ENCODE measurements at regions not wholly inside any gene's neighbourhood (a gene's known extent, or its start where the extent isn't known, plus 50 kb on each side); places are given as distances from the start of the nearest gene placed in this dataset.

- peak; percentile 3 for DNase-seq
Observed at GRCh38 chr22:49307870-49308269, 519.8 kb downstream of the BRD1 start.

- no peak for DNase-seq
Observed at GRCh38 chr22:49307481-49307830, 520.2 kb downstream of the BRD1 start.

- peak; percentile 6 for DNase-seq
Observed at GRCh38 chr22:49306632-49307480, 520.8 kb downstream of the BRD1 start.

- DNase-seq: no peak
Observed at GRCh38 chr22:49305966-49306631, 521.6 kb downstream of the BRD1 start.

GRCh38 chr22:49305214-49305965 lies 522.3 kb downstream of the BRD1 start:
- peak; percentile 69 for DNase-seq

GRCh38 chr22:49303781-49304461 lies 523.8 kb downstream of the BRD1 start:
- DNase-seq: peak; percentile 10

- DNase-seq: no peak
Observed at GRCh38 chr22:49303061-49303735, 524.5 kb downstream of the BRD1 start.

GRCh38 chr22:49302530-49302929 lies 525.1 kb downstream of the BRD1 start:
- no peak for DNase-seq

GRCh38 chr22:49302150-49302460 lies 525.6 kb downstream of the BRD1 start:
- DNase-seq: no peak

GRCh38 chr22:49301398-49302149 lies 526.1 kb downstream of the BRD1 start:
- DNase-seq: peak; percentile 8

GRCh38 chr22:49300951-49301397 lies 526.7 kb downstream of the BRD1 start:
- peak; percentile 7 for DNase-seq

GRCh38 chr22:49300241-49300640 lies 527.4 kb downstream of the BRD1 start:
- no peak for DNase-seq

- DNase-seq: no peak
Observed at GRCh38 chr22:49299821-49300231, 527.8 kb downstream of the BRD1 start.

- no peak for DNase-seq
Observed at GRCh38 chr22:49298834-49299750, 528.6 kb downstream of the BRD1 start.

- no peak for DNase-seq
Observed at GRCh38 chr22:49297871-49298721, 529.6 kb downstream of the BRD1 start.

GRCh38 chr22:49297286-49297870 lies 530.3 kb downstream of the BRD1 start:
- no peak for DNase-seq

GRCh38 chr22:49296561-49296960 lies 531.1 kb downstream of the BRD1 start:
- DNase-seq: no peak

- no peak for DNase-seq
Observed at GRCh38 chr22:49295851-49296560, 531.7 kb downstream of the BRD1 start.

- DNase-seq: no peak
Observed at GRCh38 chr22:49295465-49295743, 532.3 kb downstream of the BRD1 start.
